HG03378 (cell line): ENCODE measurements at regions not wholly inside any gene's neighbourhood (a gene's known extent, or its start where the extent isn't known, plus 50 kb on each side); places are given as distances from the start of the nearest gene placed in this dataset.
"Not testable (repeated sequence)": the region's sequence is repeated elsewhere in the genome, so short reads cannot be mapped to it uniquely, and the experiment has no call there.

Experiments
- ATAC-seq: cut with Tn5 transposase; IDR thresholded peaks from one replicate; pipeline ENCODE4 v1.9.1; 2021; ENCODE audit warnings: mild to moderate bottlenecking, moderate library complexity; ENCODE audit not compliant: unreplicated experiment

GRCh38 chr12:90515199-90516175, 439.5 kb downstream of the CCER1 start:
- ATAC-seq, result peak; percentile 98

GRCh38 chr12:90514325-90514724, 440.7 kb downstream of the CCER1 start:
- ATAC-seq, result no peak

DNA sequence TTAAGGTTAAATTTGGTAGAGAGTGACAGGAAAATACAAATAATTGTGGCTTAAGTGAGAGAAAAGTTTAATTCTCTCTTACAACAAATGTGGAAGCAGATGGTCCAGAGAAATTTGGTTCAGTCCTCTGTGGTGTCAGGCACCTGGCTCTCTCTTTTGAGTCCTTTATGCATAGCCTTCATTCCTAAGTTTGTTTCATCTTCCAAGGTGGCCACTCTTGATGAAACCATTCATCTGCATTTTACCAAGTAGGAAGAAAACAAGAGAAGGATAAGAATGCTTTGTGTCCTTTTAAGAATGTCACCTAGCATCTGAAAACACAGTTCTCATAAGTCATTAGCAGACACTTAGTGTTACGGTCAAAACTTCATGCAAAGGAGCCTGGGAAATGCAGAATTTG, 442.5 kb downstream of the CCER1 start:
- ATAC-seq, result no peak

DNA sequence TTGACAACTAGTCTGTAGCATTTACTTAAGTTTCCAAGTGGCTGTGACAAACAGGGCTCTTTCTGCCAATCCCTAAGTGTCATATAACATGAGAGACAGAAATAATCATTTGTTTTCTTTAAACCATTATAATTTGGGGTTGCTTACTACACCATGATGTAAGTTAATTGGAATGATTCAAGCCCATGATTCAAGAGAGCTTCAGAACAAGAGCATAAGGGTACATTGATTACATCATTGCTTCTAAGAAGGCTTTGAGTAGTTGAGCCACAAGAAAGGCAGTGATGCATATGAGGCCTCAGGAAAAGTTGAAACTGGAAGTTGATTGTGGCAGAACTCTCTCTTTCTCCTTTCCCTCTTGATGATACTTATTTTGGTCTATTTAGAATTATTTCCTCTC, 444.0 kb downstream of the CCER1 start:
- no peak for ATAC-seq

DNA sequence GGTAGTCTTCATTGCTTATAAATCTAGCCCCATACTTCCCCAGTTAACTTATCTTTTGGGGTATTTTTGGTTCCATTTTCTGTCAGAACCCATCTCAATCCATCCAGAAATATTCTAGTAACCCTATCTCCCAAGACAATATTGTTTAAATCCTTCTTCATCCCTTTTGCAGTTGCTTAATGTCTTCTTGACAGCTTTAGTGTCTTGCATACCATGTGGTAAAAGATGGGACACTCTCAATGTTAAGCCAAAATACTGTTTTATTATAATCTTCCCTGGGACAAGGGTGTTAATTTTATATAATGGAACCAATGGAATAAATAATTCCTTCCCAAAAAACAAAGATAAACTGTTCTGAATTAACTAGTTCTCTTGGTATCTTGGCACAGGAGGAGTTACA, 450.2 kb downstream of the CCER1 start:
- ATAC-seq, result no peak

GRCh38 chr12:90502070-90502469, 452.9 kb downstream of the CCER1 start:
- no peak for ATAC-seq

DNA sequence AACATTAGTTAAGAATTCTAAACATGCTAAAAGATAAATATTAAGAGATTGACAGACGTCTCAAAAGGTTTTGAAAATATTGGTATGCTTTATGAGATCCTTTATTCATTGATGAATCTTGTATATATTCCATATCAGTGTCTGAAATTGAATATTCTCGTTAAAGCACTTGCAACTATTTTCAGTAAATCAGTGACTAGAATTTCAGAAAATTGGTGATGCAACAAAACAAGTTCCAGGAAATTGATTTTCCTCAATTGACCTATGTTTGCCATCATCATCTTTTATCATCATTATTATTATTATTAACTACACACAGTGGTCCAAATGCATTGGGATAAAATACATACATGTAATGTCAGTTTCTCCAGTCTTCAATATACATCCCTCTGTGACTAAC, 453.6 kb downstream of the CCER1 start:
- no peak for ATAC-seq

GRCh38 chr12:90499795-90500194, 455.2 kb downstream of the CCER1 start:
- ATAC-seq, result no peak

- no peak for ATAC-seq
Measured at GRCh38 chr12:90497923-90498545, 456.9 kb downstream of the CCER1 start.

- ATAC-seq, result no peak
Measured at GRCh38 chr12:90490355-90490754, 464.6 kb downstream of the CCER1 start.

GRCh38 chr12:90489141-90489540, 465.8 kb downstream of the CCER1 start:
- ATAC-seq, result no peak

DNA sequence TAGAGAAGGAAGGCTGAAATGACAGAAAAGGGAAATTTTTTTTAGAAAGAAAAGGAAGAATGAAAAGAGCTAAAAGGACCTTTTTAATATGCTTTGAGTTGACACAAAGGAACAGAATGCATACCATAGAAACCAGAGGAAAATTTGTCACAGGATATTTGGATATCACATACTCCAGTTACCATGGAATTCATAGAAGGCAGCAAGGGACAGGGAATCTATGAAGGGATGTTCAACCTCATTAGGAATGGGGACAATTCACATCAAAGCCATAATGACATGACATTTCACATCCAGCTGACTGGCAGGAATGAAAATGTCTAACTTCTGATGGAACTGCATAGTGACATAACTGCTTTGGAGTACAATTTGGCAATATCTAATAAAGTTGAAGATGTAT, 469.4 kb downstream of the CCER1 start:
- no peak for ATAC-seq

GRCh38 chr12:90484094-90484493, 470.9 kb downstream of the CCER1 start:
- no peak for ATAC-seq

- ATAC-seq, result no peak
Measured at GRCh38 chr12:90481748-90482147, 473.2 kb downstream of the CCER1 start.

- no peak for ATAC-seq
Measured at GRCh38 chr12:90479237-90479636, 475.7 kb downstream of the CCER1 start.

GRCh38 chr12:90473831-90474230, 481.1 kb downstream of the CCER1 start:
- ATAC-seq, result no peak

DNA sequence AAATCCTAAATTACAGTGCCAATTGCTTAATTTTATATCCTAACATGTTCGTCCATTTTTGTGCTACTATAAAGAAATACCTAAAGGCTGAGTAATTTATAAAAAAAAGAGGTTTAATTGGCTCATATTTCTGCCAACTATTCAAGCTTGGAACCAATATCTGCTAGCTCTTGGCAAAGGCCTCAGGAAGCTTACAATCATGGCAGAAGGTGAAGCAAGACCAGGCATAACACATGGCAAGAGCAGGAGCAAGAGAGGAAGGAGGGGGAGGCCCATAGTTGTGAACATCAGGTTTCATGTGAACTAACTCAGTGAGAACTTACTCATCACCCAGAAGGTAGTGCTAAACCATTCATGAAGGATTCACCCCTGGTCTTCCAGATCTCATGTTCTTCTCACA, 494.3 kb downstream of the CCER1 start:
- no peak for ATAC-seq

DNA sequence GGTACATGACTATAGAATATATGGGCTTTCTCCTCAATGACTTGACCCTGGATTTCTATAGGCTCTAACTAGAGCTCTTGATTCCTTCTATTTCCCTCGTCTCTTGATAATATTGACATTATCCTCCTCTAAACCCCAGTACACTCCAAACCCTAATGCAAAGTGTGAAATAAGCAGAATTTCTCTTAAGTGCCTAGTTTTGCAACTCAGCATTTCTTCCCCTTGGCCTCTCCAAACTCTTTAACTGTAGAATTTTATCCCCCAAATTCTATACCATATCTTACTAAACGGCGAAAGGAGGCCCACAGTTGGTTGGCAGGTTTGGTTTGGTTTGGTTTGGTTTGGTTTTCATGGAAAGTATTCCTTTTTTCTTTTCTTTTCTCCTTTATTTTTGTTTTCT, 498.7 kb downstream of the CCER1 start:
- ATAC-seq, result no peak

DNA sequence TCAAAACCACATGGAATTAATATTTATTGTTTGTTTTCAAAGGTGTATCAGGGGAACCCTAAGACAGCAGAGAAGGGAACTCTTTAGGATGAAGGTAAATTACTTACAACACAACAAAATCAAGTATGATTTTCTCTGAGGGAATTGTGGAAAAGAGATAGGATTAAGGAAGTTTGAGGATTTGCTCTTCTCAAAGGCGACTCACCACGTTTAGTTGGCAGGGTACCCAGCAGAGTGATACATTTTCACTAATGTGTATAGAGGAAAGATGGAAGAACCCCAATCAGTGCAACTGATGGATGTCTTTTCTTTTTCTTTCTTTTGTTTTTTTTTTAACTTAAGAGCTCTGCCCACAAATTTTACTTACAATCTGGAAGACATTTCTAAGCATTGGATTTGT, 499.2 kb downstream of the CCER1 start:
- ATAC-seq, result no peak

GRCh38 chr12:90449611-90450010, 505.4 kb downstream of the CCER1 start:
- no peak for ATAC-seq

- ATAC-seq, result not testable (repeated sequence)
Measured at GRCh38 chr12:90443466-90443865, 511.5 kb downstream of the CCER1 start.

DNA sequence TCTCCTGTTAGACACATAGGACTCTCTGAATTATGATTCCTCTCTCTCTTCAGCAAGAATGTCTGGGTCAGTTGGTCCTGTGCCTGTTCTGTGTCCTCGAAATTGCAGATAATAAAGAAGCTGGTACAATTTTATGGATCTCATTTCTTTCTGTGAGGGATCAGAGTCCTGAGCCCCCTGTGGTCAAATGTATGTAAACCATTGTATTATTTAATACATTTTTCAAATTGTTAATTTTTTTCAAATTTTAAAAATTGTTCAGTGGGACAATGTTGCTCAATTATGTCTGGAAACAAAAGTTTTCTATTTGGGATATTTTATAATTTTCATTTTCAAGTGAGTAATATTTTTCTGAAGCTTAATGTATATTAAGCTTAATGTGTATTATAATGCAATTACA, 513.5 kb downstream of the CCER1 start:
- no peak for ATAC-seq
